ENCODE measurements at regions not wholly inside any gene's neighbourhood (a gene's known extent, or its start where the extent isn't known, plus 50 kb on each side); places are given as distances from the start of the nearest gene placed in this dataset.

DNA sequence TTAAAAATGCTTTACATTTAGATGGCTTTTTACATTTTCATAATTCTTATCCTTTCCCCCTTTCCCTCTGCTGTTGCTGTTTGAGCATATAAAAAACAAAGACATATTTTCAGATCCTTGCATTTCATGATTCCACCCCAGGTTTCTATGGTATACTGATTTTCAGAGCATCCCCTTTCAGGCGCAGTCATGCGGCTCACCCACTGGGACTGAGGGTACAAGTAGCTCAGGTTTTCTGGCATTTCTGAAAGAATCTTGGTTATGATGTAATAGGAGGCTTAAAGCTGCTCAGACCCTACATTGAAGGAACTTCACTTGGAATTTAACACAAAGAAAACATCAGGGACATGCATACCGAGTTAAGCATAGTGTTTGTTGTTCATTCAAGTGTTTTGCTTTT lies 310.8 kb downstream of the ETAA1 start:
- DNase-seq (ENCODE audit: low read depth) = no peak

DNA sequence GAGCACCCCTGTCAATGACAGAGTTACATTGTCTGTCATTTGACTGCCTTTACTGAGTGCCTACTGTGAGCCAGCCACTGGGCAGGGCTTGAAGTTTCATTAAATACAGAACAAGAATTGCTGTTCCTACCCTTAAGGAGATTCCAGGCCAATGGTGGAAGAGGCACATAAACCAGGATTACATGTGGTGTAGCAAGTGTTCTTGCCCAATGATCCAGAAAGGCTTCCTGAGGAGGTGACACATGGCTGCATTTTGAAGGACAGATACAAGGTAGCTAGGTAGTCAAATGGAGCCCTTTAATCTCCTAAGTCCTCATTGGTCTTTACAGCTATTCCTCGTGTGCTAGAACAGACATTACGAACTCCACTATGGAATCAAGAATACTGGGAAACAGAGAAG lies 312.7 kb downstream of the ETAA1 start:
- peak; percentile 37 for DNase-seq (ENCODE audit: low read depth)

DNA sequence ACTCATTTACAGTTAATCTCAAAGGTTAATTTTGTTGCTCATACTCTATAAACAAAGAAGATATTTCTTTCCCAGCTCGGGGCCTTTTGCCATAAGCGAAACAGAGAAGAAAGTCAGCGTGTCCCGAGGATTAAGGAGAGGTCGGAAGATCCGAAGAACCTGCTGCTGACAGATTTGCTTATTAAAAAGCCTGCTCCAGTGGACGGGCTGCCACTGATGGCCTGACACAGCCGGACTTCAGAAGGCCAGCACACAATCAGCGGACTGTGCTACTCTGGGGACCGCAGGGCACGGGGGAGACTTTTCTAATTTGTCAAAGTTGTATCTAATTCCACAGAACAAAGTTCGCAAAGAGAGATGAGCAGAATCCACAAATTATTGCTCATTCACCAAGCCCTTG lies 315.4 kb downstream of the ETAA1 start:
- DNase-seq (ENCODE audit: low read depth) = no peak

DNA sequence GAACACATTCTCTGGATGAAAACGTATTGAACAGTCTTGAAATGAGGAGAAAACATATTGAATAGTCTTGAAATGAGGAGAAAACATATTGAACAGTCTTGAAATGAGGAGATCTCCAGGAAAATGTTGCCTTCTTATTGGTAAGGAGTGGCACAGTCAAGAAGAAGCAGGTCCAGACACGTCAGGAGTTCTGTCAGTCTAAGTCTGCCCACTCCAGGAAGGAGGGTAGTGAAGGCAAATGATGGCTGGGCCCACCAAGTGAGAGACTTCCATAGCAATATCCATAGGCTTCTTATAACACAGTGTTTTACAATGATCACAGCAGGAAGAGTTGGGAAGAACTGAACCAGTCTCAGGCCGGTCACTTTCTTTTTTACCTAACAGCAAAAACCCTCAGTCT lies 316.2 kb downstream of the ETAA1 start:
- DNase-seq (ENCODE audit: low read depth) = no peak

DNA sequence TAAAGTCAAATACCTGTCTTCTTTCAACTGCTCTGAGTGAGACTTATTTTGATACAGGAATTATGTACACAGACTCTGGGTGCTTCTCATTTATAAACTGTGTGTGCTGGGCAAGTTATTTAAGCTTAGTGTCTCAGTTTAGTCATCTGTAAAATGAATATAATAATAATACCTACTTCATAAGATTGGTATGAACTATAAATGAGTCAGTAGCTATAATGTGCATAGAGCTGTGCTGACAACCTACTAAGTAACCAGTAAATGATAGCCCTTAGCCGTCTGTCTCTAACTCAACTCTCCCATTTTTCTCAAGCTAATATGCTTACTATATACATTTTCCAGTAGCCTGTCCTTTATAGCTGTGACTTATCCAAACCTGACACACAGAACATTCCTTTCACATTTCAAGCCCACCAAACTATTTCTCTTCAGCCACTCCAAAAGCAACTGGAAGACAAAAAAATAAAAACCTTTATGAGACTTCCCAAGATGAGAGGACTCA lies 319.8 kb downstream of the ETAA1 start:
- DNase-seq (ENCODE audit: low read depth) = no peak

DNA sequence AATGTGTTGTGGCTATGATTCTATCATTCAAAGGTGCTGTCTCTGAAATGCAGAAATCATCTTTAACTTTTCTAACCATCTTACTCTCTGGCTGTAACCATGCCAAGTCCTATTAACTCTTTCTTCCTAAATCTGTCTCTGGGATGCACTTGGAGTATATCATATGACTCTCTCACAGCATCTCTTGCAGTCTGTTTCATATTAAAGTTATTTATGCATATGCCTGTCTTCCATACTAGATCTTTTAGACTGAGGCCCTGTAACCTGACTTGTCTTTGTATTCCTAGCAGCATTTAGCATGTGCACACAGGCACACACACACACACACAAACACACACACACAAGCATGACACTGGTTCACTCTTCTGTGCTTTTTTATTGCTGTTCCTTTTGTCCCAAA lies 320.6 kb downstream of the ETAA1 start:
- DNase-seq (ENCODE audit: low read depth) = no peak

DNA sequence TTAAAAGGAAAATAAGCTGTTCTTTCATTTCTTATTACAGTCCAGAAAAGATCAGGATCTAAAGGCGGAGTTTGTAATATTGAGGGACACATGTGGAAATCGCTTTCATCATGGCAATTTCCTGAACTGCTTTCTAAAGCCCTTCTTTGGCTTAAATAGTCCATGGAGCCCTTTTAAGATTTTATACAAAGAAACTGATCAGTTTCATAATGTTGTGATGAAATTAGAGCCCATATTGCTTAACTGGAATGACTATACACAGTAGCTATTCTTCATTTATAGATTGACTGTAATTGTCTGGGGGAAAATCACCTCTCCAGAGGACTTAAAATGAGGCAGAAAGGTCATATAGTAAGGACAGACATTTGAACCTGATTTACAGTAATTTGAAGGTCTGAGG lies 322.2 kb downstream of the ETAA1 start:
- no peak for DNase-seq (ENCODE audit: low read depth)

DNA sequence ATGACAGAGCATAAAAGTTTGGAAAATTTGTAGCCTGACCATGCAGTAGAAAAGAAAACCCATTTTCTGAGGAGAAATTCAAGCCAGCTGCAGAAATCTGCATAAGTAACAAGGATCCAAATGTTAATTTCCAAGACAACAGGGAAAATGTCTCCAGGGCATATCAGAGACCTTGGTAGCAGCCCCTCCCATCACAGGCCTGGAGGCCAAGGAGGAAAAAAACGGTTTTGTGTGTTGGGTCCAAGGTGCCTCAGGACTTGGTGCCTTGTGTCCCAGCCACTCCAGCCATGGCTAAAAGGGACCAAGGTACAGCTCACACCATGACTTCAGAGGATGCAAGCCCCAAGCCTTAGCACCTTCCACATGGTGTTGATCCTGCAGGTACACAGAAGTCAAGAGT lies 324.4 kb downstream of the ETAA1 start:
- no peak for DNase-seq (ENCODE audit: low read depth)

DNA sequence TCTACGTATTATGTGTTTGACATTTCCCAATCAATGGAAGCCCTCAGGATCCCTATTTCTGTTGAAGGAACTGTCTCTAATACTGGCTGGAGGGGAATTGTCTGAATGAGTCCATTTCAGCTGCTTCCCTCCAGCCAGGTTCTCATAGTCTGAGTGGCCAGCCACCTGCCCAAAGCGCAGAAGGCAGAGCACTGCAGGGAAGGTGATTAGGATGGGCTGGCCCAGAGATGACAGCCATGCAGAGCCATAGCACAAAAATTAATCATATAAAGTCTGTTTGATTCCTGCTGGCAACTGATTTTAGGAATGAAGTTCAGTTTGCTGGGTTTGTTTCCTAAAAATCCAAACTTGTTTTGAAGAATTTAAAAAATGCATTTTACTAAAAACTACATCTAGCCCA lies 327.1 kb downstream of the ETAA1 start:
- DNase-seq (ENCODE audit: low read depth) = no peak

DNA sequence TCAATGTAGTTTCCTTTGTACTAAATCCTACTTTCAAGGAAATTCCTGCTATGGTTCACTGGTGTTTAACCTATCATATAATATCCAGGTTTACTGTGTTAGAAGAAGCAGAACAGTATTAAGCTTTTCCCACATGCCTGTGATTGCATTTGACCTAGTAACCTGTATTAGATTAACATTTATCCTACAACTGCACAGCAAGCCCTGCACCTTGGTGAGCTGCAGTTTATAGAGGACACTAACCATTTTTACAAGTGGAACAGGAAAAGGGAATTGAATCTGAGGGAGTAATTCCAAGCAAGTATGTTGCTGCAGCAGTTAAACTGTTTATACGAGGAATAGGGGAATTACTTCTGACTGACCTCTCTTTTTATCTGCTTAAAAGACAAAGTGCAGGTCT lies 328.6 kb downstream of the ETAA1 start:
- no peak for DNase-seq (ENCODE audit: low read depth)

DNA sequence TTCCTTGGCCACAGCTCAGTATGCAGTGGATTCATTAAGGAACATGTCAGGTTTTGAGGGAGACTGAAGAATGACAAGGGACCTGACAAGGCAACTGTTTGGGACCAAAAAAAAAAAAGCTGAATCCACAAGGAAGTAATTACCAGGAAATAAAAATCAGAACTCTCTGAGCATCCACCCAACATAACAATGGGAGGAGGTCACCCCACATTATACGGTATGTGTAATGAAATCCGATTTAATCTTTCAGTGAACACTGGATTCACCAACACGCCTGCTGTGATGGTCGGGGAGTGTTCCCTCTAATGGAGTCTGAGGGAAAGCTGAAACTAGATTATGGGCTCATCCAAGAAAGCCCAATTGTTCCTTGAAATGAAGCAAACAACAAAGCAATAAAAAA lies 329.3 kb downstream of the ETAA1 start:
- no peak for DNase-seq (ENCODE audit: low read depth)

DNA sequence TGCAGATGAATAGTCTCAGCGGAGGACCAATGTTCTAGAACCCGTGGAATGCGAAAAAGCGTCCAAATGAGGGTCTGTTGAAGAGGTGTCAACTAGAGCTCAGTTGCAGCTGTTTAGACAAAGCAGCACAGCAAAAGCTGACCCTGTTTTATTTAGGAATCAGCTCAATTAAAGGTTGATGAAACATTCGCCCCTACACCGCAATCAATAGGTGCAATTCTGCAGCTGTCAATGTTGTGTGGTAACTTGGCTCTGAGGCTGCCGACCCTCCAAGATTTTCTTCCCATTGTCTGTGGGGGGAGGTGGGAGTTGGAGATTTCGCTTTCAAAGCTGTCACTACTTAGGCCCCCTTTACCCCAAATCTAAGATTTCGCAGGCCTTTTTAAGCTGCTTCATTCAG lies 330.0 kb downstream of the ETAA1 start:
- DNase-seq (ENCODE audit: low read depth) = no peak

DNA sequence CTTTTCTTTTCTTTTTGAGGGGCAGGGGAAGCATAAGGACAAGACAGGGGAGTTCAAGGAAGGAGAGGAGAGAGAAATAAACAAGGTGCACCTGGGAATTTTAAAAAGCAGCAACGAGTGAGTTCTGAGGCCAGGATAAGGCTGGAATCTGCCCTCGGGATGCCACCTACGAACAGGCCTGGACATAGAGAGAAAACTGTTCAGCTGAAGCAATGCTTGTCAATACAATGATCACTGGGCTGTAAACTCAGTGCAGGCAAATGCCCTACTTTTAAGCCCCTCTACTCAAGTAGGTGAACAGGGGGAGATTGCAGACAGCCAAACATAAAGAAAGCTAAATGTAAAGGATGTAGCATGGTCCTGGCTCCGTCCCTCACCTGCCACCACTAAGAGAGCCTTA lies 330.5 kb downstream of the ETAA1 start:
- no peak for DNase-seq (ENCODE audit: low read depth)

DNA sequence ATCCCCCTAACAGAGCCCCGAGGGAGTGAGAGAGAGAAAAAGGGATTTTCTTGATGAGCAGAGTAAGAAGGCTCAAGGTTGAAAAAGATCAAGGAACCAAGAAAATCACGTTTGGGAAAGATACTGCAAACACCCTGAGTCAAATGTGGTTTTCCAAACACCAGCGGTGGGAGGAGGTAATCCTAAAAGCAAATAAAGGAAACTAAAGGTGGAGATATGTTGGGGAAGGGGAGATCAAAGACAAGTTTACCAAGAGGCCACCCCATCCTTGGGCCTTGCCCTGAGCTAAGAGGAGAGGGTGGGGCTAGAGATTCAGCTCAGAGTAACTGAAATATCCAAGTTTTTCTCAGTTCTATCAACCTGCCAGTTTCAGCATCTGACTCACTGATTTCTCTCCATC lies 332.3 kb downstream of the ETAA1 start:
- no peak for DNase-seq (ENCODE audit: low read depth)

DNA sequence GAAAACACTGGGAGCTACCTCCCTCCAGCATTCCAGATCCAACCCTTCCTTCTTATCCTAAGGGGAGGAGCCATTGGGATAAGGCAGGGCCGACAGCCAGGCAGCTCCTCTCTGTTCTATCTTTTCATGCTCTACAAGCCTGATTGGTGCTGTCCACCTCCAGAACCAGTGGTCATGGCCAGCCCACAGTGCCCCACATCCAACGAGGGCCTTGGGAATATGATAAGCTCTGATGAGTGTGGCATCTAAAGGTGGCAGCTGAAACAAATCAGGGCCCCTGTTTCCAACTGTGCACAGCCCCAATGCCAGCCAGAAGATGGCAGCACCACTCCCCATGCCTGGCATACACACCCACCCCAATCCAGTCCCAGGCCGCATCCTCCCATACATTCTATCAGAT lies 329.3 kb downstream of the C1D start:
- peak; percentile 16 for DNase-seq (ENCODE audit: low read depth)

DNA sequence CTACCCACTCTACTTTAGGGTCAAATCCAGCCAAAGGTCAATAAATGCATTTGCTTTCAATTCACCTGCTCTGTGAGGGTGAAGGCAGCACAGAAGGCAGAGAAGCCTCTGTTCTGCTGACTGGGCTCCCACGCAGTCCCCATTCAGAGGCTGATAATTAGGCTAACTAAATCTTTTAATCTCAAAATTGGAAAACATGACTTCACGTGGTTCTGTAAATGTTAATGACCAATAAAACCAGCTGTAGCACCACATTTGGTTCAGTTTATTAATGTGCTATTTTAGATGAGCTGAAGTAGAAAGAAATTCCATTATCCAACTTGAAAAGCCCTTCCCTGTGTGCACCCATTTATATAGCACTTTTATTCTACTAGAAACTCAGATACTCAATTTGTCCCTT lies 310.6 kb downstream of the C1D start:
- no peak for DNase-seq (ENCODE audit: low read depth)

DNA sequence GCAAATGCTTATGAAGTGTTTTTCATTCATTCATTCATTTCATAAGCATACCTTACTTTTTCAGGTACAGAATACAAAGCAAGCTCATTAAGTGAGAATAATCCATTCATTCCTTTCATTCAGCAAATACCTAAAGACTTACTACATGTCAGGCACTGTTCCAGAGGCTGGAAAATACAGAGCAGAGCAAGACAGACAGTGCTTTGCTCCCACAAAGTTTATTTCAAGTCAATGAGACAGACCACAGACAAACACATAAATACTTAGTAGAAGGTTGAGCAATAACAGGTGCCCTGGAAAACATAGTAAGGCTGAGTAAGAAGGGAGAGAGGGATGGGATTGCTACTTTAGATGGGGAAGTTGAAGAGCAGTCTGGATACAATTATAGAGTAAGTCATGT lies 309.8 kb downstream of the C1D start:
- DNase-seq (ENCODE audit: low read depth) = peak; percentile 94

DNA sequence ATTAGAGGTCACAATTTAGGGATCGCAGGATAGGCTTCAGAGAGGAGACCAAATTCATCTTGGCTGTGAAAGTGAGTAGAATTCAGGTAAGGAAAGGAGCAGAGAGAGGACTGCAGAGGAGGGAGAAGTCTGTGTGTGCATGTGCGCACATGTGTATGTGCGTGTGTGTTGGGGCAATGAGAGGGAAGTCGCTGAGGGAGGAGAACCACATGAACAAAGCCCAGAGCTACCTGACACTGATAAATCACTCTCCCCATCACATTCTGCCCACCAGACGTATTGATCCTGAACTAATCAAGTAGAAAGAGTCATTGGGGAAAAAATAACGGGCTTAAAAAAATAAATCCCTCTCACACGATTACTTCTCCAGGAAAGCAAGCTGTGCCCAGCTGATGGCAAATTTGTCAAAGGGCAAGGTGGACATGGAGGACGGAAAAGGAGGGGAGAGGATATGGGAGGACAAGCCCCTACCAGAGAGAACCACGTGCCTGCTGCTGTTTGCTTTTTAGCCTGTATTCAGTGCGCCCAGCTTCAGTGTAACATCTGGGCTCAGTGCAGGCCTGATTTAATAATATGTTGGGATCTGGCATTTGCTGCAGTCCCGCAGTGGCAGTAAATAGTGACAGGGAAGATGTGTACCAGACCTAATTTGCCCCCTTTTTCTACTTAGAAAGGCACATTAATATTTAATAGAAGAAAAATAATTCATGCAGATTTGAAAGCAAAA lies 307.5 kb downstream of the C1D start:
- no peak for DNase-seq (ENCODE audit: low read depth)

DNA sequence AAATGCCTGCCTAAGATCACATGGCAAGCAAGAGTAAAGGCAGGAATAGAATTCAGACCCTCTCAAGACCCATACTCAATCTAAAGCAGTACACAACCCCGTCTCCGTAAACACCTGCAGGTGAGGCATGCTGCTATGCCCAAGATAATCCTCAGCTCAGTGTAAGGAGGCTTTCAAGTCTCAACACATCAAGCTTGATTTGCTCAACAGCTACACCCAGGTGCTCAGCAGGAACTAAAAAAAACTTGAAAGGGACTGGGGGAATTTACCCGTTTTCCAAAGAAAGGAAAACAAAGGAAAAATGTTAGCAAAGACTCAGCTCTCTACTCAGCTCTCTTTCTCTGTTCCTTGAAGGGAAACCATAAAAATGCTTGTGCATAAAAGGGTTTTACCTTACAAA lies 301.8 kb downstream of the C1D start:
- DNase-seq (ENCODE audit: low read depth) = no peak

DNA sequence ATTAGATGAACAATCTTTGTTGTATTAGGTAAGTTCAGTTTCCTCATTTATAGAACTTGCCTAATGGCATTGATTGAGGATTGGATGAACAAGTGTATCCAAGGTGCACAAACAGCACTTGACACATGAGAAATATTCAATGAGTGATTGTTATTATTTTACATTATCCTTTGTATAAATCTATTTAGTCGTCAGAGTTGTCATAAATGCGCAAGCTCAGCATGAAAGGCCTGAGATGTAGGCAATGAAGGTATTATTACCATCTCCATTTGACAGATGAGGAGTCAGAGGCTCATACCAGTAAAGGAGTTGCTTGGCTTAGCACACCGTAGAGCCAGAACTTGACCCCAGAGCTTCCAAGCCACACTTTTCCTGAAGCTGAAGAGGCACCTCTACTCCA lies 291.4 kb downstream of the C1D start:
- no peak for DNase-seq (ENCODE audit: low read depth)

DNA sequence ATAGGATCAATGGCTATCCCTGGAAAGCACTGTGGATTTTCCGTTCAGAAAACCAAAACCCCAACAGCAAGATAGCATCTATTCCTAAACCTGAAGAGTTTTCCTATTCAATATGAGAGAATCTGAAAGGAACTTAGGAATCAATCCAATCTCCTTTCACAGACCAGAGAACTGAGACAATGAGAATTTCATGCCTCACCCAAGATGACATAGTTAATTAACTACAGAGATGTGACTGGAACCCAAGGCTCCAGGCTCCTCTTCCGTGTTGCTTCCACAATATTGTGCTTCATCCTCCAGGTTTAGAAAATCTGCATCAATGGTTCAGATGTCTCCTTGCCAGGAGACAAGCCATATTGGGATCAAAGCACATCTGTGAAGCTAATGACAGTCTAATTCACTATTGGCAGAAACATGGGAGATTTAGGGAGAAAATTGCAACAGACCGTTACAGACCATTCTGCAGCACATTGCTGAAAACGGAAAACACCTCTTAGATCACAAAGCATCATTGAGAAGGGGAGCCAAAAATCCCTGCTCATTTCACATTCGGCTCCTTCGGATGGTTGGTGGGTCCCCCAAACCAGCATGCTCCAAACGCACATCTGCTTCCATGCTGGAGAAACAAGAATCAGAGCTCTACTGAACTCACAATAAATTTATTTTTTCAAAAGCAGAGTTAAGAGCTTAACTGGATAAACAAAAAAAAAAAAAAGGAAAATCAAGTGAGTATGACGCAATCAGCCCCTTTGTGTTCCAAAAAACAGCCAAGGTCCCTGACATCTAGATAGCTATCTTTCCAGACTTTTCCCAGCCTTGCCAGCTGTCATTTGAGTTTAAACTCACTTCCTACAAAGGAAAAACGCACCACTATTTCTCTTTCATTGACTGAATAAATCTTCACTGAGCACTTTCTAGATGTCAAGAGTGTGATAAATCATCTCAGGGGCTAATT lies 290.3 kb downstream of the C1D start:
- DNase-seq (ENCODE audit: low read depth) = peak; percentile 69

DNA sequence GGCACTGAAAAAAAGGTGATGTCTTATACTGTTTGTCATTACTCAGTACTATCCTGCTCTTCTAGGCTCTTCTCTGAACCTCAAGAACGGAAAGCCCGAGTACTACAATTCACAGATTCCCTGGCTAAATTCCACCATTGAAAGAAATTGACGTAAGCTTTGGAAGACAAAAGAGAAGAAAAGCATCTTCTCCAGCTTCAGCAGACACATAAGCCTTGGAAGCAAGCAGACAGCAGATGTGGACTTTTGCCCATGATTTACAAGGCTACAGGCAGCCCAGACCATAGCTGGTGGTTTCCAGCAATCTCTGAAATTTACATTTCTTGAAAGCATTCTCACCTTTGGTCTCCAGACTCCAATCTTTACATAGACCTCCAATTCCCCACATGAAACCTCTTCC lies 289.0 kb downstream of the C1D start:
- no peak for DNase-seq (ENCODE audit: low read depth)

DNA sequence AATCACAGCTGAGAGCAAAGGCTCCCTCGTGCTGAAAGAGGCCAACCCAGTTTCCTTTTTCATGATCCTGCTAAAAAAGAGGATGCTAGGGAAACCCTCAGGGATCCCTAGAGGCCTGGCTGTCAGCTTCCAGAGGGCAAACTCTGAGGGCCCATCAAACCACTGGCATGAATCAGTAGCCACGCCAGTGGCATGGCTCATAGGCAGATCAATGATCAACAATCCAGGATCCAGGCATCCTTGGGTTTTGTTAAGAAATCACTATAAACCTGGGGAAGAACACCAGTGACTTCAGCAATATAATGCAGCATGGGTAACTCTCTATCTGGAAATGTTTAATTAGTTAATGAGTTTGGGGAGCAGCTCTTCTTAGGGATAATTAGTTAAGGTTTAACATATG lies 286.5 kb downstream of the C1D start:
- peak; percentile 84 for DNase-seq (ENCODE audit: low read depth)
